ENCODE measurements at regions not wholly inside any gene's neighbourhood (a gene's known extent, or its start where the extent isn't known, plus 50 kb on each side); places are given as distances from the start of the nearest gene placed in this dataset.

- no peak overlapping the region for H3K4me3 ChIP-seq (ENCODE audit: low read depth, low read length)
- DNase-seq (ENCODE audit: low read depth) = no peak
- in situ Hi-C loops (cut with HindIII; ENCODE audit: low sequenced_read_pairs) = no loop called here
- TF ChIP-seq, protein P1, sequence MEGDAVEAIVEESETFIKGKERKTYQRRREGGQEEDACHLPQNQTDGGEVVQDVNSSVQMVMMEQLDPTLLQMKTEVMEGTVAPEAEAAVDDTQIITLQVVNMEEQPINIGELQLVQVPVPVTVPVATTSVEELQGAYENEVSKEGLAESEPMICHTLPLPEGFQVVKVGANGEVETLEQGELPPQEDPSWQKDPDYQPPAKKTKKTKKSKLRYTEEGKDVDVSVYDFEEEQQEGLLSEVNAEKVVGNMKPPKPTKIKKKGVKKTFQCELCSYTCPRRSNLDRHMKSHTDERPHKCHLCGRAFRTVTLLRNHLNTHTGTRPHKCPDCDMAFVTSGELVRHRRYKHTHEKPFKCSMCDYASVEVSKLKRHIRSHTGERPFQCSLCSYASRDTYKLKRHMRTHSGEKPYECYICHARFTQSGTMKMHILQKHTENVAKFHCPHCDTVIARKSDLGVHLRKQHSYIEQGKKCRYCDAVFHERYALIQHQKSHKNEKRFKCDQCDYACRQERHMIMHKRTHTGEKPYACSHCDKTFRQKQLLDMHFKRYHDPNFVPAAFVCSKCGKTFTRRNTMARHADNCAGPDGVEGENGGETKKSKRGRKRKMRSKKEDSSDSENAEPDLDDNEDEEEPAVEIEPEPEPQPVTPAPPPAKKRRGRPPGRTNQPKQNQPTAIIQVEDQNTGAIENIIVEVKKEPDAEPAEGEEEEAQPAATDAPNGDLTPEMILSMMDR (IDR thresholded peaks at IDR 0.05; ENCODE audit: low read depth, low read length, missing control alignments) = no peak
Observed at GRCh38 chr1:192521734-192522133, 53.8 kb upstream of the RGS1 start.

- in situ Hi-C loops (cut with HindIII; ENCODE audit: low sequenced_read_pairs) = no loop called here
- TF ChIP-seq, protein P1 (IDR thresholded peaks at IDR 0.05; ENCODE audit: low read depth, low read length, missing control alignments) = no peak
- no peak for DNase-seq (ENCODE audit: low read depth)
- H3K4me3 ChIP-seq (ENCODE audit: low read depth, low read length) = no peak overlapping the region
Observed at GRCh38 chr1:192522673-192523072, 52.9 kb upstream of the RGS1 start.

DNA sequence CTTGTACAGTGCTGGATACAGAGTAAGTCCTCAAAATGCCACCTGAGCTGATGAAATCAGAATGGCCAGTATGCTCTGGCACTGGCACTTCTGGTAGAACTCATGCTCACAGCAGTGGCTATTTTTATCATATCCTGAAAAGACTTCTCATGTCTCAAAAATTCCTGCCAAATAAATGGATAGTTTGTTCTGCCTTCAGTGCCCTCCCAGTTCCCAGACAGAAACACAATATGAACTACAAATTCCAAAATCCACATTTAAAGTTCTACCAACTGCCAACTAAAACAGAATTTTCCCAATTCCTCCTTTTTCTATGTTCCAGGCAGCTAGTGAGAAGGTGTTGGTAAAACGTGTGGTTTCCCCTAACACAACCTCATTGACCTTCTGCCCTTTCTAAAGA, 51.4 kb upstream of the RGS1 start:
- H3K4me3 ChIP-seq (ENCODE audit: low read depth, low read length) = no peak overlapping the region
- in situ Hi-C loops (cut with HindIII; ENCODE audit: low sequenced_read_pairs) = no loop called here
- TF ChIP-seq, protein P1 (IDR thresholded peaks at IDR 0.05; ENCODE audit: low read depth, low read length, missing control alignments) = no peak
- no peak for DNase-seq (ENCODE audit: low read depth)

Measured in astrocyte of the cerebellum (primary cell).